ENCODE measurements at regions not wholly inside any gene's neighbourhood (a gene's known extent, or its start where the extent isn't known, plus 50 kb on each side); places are given as distances from the start of the nearest gene placed in this dataset.

GRCh38 chr3:188054541-188054940 lies 99.4 kb upstream of the LPP start:
- TF ChIP-seq CTCF (IDR thresholded peaks at IDR 0.05), result no peak
- TF ChIP-seq POLR2A (IDR thresholded peaks at IDR 0.05), result no peak

Measured in thyroid gland (tissue), 4 donors.